GM12874 (cell line): ENCODE measurements at regions not wholly inside any gene's neighbourhood (a gene's known extent, or its start where the extent isn't known, plus 50 kb on each side); places are given as distances from the start of the nearest gene placed in this dataset.

Experiments
- TF ChIP-seq, protein P1 (sequence below): IDR thresholded peaks from 2 replicates; pipeline ENCODE4 v1.5.1; 2011; ENCODE audit warnings: low read depth, mild to moderate bottlenecking, control low read depth, low read length, moderate library complexity; ENCODE audit not compliant: insufficient read depth

DNA sequence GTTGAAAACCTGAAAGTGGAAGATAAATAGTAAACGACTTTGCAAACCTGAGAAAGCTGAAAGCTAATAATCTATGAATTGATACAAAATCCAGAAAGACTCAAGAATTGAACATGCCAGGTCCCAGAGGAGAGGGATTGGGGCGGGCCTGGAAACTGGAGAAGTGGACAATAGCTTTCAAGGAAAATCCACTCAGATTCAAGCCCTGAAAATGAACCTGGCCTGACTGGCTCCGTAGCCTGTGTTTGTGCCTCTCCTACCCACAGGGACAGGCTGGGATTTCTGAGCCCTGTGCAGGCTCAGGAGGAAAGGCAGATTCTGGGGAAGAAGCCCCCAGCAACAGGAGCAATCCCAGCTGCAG is 274.8 kb upstream of the HS6ST1 start:
- TF ChIP-seq, protein P1, sequence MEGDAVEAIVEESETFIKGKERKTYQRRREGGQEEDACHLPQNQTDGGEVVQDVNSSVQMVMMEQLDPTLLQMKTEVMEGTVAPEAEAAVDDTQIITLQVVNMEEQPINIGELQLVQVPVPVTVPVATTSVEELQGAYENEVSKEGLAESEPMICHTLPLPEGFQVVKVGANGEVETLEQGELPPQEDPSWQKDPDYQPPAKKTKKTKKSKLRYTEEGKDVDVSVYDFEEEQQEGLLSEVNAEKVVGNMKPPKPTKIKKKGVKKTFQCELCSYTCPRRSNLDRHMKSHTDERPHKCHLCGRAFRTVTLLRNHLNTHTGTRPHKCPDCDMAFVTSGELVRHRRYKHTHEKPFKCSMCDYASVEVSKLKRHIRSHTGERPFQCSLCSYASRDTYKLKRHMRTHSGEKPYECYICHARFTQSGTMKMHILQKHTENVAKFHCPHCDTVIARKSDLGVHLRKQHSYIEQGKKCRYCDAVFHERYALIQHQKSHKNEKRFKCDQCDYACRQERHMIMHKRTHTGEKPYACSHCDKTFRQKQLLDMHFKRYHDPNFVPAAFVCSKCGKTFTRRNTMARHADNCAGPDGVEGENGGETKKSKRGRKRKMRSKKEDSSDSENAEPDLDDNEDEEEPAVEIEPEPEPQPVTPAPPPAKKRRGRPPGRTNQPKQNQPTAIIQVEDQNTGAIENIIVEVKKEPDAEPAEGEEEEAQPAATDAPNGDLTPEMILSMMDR: no peak

DNA sequence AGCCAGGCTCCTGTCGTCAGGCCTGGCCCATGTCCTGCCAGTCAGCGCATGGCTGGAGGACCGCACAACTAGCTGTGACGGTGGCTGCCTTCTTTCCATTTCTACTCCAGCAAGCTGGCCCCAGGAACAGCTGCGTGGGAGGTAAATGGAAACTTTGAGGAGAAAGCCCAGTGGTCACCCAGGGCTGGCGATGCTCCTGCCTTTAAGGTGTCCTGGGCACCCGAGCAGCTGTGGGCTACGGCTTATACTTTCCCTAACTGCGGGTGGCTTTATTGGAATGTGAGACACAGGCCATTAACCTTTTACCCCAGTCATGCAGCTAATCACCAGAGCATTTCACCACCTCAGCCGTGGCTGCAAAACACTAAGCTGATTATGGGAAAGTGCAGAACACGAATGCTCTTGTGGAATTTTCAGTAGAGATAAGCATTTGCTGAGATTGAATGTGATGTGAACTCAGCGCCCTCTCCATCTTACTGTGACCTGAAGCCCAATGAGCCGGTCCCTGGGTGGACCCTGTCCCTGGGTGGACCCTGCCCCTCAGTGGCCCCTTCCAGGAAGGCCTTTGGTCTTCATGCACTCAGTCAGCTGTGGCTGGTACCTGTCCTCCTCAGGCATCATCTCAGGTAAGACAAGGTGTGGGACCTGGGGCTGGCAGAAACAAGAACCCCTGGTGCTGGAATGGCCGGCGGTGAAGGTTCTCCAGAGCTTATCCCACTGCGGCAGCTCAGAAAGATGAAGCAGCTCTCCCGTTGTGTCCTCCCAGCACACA is 275.4 kb upstream of the HS6ST1 start:
- TF ChIP-seq, protein P1: no peak

DNA sequence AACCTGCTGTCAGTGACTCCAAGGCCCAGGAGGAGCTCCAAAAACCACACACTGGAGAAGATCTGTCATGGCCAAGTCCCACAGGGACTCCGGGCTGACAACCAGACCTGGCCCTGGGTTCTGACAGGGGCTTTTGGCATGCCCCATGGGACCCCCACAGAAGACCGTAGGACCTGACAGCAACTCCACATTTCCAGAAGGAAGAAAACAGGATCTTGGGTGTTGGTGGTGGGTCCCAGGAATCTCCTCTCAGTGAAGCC is 275.9 kb upstream of the HS6ST1 start:
- TF ChIP-seq, protein P1: no peak

DNA sequence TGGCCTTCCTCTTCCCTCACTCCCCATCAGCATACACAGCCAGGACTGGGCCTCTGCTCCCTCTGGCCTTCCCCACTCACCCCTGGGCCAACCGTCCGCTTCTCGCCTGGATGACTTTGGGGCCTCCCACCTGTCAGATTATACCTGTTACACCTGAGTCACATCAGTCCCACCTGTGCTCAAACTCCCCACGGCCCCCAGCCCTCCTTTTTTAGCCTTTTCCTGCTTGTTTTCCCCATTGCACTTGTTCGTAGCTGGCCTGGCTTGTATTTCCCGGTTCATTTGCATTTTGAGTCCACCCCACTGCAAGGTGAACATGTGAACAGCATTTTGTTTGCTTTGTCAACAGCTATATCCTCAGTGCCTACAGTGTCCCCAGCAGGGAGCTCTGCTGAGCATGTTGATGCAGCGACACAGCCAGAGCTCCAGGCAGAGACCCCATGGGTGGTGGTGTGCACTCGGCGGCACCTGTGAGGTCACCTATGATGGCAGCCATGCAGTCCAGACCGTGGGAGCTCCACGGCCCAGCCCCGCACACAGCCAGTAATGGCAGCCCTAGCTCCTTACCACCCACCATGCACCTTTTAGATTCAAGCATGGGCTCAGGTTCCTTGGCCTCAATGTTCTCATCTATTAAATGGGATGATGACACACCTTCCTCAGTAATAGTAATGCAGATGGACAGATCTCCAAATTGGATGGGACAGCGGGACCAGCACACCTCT is 276.4 kb upstream of the HS6ST1 start:
- TF ChIP-seq, protein P1: no peak

DNA sequence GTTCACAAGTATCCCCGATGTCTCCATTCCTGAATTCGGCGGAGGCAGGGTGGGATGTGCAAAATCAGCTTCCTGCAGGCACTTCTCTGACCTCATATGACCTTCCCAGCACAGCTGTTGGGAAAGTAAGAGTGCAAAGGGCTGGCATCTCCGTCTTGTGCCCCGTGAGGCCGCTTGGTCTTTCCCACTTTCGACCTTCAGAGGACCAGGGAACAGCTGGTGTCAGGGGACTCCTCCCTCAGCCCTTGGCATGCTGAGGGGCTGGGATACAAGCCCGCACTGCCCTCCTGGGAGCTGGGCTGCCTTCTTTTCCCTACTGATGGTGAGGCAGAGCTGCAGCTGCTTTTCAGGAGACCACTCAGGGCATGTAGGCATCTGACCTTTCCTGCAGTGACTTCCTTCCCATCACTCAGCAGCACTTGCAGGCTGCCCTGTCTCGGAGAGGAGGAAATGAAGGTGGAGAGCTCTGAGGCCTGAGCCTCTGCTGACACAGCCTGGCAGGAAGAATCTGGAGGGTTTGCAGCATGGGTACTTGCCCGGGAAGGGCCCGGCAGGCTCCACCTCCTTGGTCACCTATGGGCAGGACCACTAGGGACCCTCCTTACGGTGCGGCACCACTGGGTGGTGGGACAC is 277.2 kb upstream of the HS6ST1 start:
- TF ChIP-seq, protein P1: no peak

DNA sequence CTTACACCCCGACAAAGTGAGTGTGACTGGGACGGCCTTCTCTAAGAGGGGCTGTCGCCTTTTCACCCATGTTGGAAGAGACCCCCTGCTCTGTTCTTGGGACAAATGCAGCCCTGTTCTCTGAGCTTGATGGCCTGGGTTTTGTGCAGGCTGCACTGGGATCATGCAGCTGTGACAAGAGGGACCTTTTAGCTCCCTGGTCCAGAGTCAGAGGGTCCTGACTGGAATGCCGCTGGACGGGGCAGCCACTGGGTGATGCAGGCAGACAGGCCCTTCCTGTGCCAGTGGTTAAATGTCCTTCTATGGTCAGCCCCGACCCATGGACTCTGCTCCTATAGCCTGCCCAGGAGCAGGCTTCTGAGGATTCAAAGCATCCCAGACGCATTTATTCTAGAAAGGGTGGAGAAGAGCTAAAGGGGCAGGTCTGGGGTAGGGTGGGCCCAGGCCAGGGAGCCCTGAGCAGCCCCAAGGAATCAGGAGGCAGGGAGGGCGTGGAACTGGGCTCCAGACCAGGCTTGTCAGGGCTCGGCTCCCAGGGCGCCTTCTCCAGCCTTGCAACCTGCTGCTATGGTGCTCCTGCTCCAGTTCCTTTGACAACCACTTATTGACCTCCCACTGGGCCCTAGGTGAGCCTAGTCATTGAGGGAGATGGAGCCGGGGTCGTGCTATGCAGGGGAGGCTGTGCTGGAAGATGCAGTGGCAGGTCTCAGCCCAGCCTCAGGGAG is 277.9 kb upstream of the HS6ST1 start:
- TF ChIP-seq, protein P1: no peak

DNA sequence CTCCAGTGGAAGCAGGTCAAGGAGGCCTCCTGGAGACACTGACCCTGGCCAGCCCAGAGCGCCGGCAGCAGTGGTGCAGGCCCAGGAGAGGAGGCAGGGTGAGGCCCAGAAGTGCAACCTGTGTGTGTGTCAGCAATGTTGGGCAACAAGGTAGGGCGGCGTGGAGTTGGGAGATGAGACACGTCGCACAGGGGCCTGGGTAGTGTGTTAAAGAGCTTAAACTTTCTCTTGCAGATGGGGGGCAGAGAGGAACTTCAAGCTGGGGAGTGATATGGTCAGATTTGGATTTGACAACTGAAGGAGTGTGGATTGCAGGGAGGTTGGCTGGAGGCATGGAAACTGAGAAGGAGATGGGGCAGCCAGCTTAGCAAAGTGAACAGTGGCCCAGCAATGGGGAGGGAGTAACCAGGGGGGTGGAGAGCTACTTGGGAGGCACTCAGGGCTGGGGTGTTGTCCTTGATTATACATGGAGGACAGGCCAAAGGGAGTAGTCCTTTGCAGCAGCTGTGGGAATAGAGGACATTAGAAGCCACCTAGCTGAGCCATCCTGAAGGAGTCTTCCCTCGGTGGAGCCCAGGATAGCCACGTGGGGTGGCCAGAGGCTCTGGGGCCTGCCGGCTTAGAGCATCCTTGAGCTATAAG is 278.6 kb upstream of the HS6ST1 start:
- TF ChIP-seq, protein P1: no peak
